ENCODE measurements at regions not wholly inside any gene's neighbourhood (a gene's known extent, or its start where the extent isn't known, plus 50 kb on each side); places are given as distances from the start of the nearest gene placed in this dataset.

GRCh38 chr15:63449731-63450130, 54.7 kb upstream of the USP3 start:
- H3K4me3 ChIP-seq (ENCODE audit: low read length) = no peak overlapping the region

GRCh38 chr15:63450884-63451225, 53.5 kb upstream of the USP3 start:
- no peak for TF ChIP-seq CTCF (conservative IDR thresholded peaks at IDR 0.05; ENCODE audit: low read depth, low read length)

More at GRCh38 chr15:63449731-63450130, 54.7 kb upstream of the USP3 start:
- DNase-seq (ENCODE audit: low read depth) = no peak
- TF ChIP-seq CTCF (conservative IDR thresholded peaks at IDR 0.05; ENCODE audit: low read depth, low read length) = no peak

GRCh38 chr15:63451671-63452315, 52.6 kb upstream of the USP3 start:
- DNase-seq (ENCODE audit: low read depth) = no peak
- H3K4me3 ChIP-seq (ENCODE audit: low read length) = no peak overlapping the region
- no peak for TF ChIP-seq CTCF (conservative IDR thresholded peaks at IDR 0.05; ENCODE audit: low read depth, low read length)

More at GRCh38 chr15:63450884-63451225, 53.5 kb upstream of the USP3 start:
- DNase-seq (ENCODE audit: low read depth) = no peak
- no peak overlapping the region for H3K4me3 ChIP-seq (ENCODE audit: low read length)

GRCh38 chr15:63452552-63453136, 51.7 kb upstream of the USP3 start:
- no peak for TF ChIP-seq CTCF (conservative IDR thresholded peaks at IDR 0.05; ENCODE audit: low read depth, low read length)
- H3K4me3 ChIP-seq (ENCODE audit: low read length) = no peak overlapping the region
- DNase-seq (ENCODE audit: low read depth) = no peak

GRCh38 chr15:63453186-63453905, 51.0 kb upstream of the USP3 start:
- DNase-seq (ENCODE audit: low read depth) = no peak
- TF ChIP-seq CTCF (conservative IDR thresholded peaks at IDR 0.05; ENCODE audit: low read depth, low read length) = no peak
- H3K4me3 ChIP-seq (ENCODE audit: low read length) = no peak overlapping the region

- no peak overlapping the region for H3K4me3 ChIP-seq (ENCODE audit: low read length)
- no peak for TF ChIP-seq CTCF (conservative IDR thresholded peaks at IDR 0.05; ENCODE audit: low read depth, low read length)
- DNase-seq (ENCODE audit: low read depth) = no peak
These were observed 49.7 kb upstream of the USP3 start for GRCh38 chr15:63454503-63455211.

All from retinal pigment epithelial cell (primary cell).